H1 (cell line): ENCODE measurements at regions not wholly inside any gene's neighbourhood (a gene's known extent, or its start where the extent isn't known, plus 50 kb on each side); places are given as distances from the start of the nearest gene placed in this dataset.

Experiments
- BRCA1 ChIP-seq: IDR thresholded peaks from 2 replicates; pipeline ENCODE4 v1.6.1; 2012; ENCODE audit warnings: low read depth, low read length, improper control_type of control experiment
- CBX8 ChIP-seq: fragments of 300-800, 300-1000 bp; sonication (generic); IDR thresholded peaks from 2 replicates; pipeline ENCODE4 v1.7.1; 2016; ENCODE audit warnings: low read depth, low read length, borderline replicate concordance
- CTCF ChIP-seq, 3 experiments: IDR thresholded peaks; 1 replicate in 2 of 3; 2 replicates in 1 of 3; pipeline versions ENCODE4 v1.5.1 to v1.6.1; 2011; ENCODE audit warnings: low read length in 3 of 3, mild to moderate bottlenecking in 3 of 3, inconsistent platforms in 2 of 3, low read depth in 1 of 3, moderate library complexity in 1 of 3; ENCODE audit not compliant: insufficient read depth in 1 of 3; ENCODE audit errors: control extremely low read depth in 1 of 3
- EP300 ChIP-seq, 2 experiments: IDR thresholded peaks; 1 replicate in 1 of 2; 2 replicates in 1 of 2; pipeline ENCODE4 v1.6.1; 2011 to 2012; ENCODE audit warnings: low read depth in 2 of 2, low read length in 2 of 2, mild to moderate bottlenecking in 2 of 2, borderline replicate concordance in 1 of 2, inconsistent platforms in 1 of 2, moderate library complexity in 1 of 2
- POLR2A ChIP-seq, 2 experiments: IDR thresholded peaks; 1 replicate in 1 of 2; 2 replicates in 1 of 2; pipeline ENCODE4 v1.6.1; 2011; ENCODE audit warnings: low read depth in 2 of 2, low read length in 2 of 2, mild to moderate bottlenecking in 2 of 2; ENCODE audit errors: control extremely low read depth in 1 of 2
- USF2 ChIP-seq: IDR thresholded peaks from 2 replicates; pipeline ENCODE4 v1.6.1; 2011; ENCODE audit warnings: low read length, improper control_type of control experiment
- YY1 ChIP-seq: IDR thresholded peaks from 2 replicates; pipeline ENCODE4 v1.6.1; 2011; ENCODE audit warnings: low read depth, mild to moderate bottlenecking, low read length

GRCh38 chr1:199310708-199311107 is 671.9 kb downstream of the PTPRC start:
- TF ChIP-seq POLR2A (IDR thresholded peaks at IDR 0.05; ENCODE audit: control extremely low read depth in 1 of 2, low read depth in 2 of 2, low read length in 2 of 2) = no peak
- TF ChIP-seq CBX8 = no peak
- TF ChIP-seq CTCF (IDR thresholded peaks at IDR 0.05; ENCODE audit: control extremely low read depth in 1 of 3, insufficient read depth in 1 of 3, low read depth in 1 of 3, low read length in 3 of 3) = no peak
- no peak for TF ChIP-seq USF2
- no peak for TF ChIP-seq BRCA1
- TF ChIP-seq YY1 = no peak
- no peak for TF ChIP-seq EP300 (IDR thresholded peaks at IDR 0.05; ENCODE audit: borderline replicate concordance in 1 of 2, low read depth in 2 of 2, low read length in 2 of 2)
